Activated CD8-positive, alpha-beta T cell treated with anti-CD3 and anti-CD28 coated beads, Interleukin-2, amount 10 ng/mL, durations not matched to agents 7 days and 5 days (primary cell): ENCODE measurements at regions not wholly inside any gene's neighbourhood (a gene's known extent, or its start where the extent isn't known, plus 50 kb on each side); places are given as distances from the start of the nearest gene placed in this dataset.
"Not testable (repeated sequence)": the region's sequence is repeated elsewhere in the genome, so short reads cannot be mapped to it uniquely, and the experiment has no call there.

Experiments
- ATAC-seq: fragments of 150-1000 bp; cut with Tn5 transposase; one replicate; pipeline ENCODE4 v1.10.0; 2021; ENCODE audit warnings: moderate library complexity
- CTCF ChIA-PET: fragments of 350-600 bp; sonication (Branson Sonifier 250); formaldehyde crosslinking; loops from one replicate; lab custom pipeline; 2021; ENCODE audit warnings: antibody characterized with exemption; lab: Charles Lee
- POLR2A ChIA-PET: fragments of 350-600 bp; sonication (Branson Sonifier 250); formaldehyde crosslinking; loops from one replicate; lab custom pipeline; 2021; ENCODE audit warnings: antibody characterized with exemption; lab: Charles Lee
- DNase-seq: peaks from one replicate; pipeline ENCODE4 v3.0.0-alpha.2; 2020
- H3K27ac Mint-ChIP-seq: one replicate; pipeline ENCODE4 v1.8.0; 2021; ENCODE audit warnings: mild to moderate bottlenecking, mixed read lengths
- H3K27me3 Mint-ChIP-seq: one replicate; pipeline ENCODE4 v1.8.0; 2021; ENCODE audit warnings: low read depth, mixed read lengths
- H3K36me3 Mint-ChIP-seq: one replicate; pipeline ENCODE4 v1.8.0; 2021; ENCODE audit warnings: low read depth, mixed read lengths
- H3K4me1 Mint-ChIP-seq: one replicate; pipeline ENCODE4 v1.8.0; 2021; ENCODE audit warnings: low read depth, mixed read lengths
- H3K4me3 Mint-ChIP-seq: one replicate; pipeline ENCODE4 v1.8.0; 2021; ENCODE audit warnings: mild to moderate bottlenecking, mixed read lengths
- H3K9me3 Mint-ChIP-seq: one replicate; pipeline ENCODE4 v1.8.0; 2022; ENCODE audit warnings: mixed read lengths; ENCODE audit not compliant: insufficient read depth

DNA sequence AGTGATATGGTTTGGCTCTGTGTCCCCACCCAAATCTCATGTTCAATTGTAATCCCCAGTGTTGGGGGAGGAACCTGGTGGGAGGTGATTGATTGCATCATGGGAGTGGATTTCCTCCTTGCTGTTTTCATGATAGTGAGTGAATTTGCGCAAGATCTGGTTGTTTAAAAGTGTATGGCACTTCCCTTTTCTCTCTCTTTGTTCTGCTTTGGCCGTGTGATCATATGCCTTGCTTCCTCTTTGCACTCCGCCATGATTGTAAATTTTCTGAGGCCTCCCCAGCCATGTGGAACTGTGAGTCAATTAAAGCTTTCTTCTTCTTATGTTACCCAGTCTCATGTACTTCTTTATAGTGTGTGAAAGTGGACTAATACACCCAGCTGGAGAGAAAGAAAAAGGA lies 113.0 kb upstream of the AADAT start:
- no peaks in the 10 kb centered on the region for H3K4me1 Mint-ChIP-seq
- ATAC-seq (no peak), DNase-seq (no peak)
- CTCF ChIA-PET = no interaction called here
- H3K36me3 Mint-ChIP-seq = no peaks in the 10 kb centered on the region
- H3K9me3 Mint-ChIP-seq = peaks cover 4% of the 10 kb centered on the region
- H3K4me3 Mint-ChIP-seq = no peak overlapping the region
- POLR2A ChIA-PET = no interaction called here
- no peaks in the 10 kb centered on the region for H3K27me3 Mint-ChIP-seq
- H3K27ac Mint-ChIP-seq = no peak overlapping the region

DNA sequence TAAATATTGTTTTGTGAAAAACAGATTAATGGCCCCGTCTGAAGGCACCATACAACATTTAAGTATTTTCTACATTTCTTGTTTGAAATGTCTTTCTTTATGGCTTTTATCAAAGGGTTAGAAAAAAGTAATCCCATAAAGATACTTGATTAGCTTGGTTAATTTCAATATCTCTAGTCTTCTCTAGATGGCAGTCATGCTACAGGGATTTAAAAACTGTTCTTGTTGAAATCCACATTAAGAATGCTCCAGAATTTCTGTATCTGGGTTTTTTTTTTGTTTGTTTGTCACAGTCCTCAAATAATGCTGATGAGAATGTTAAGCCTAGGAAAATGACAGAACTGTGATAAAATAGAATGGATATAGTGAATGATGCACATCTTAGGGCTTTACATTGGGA lies 109.0 kb upstream of the AADAT start:
- Mint-ChIP-seq H3K27me3 (no peaks in the 10 kb centered on the region), H3K4me1 (no peaks in the 10 kb centered on the region), H3K4me3 (no peak overlapping the region), H3K9me3 (peaks cover 2% of the 10 kb centered on the region), H3K36me3 (no peaks in the 10 kb centered on the region), H3K27ac (no peak overlapping the region)
- POLR2A ChIA-PET = no interaction called here
- CTCF ChIA-PET = no interaction called here
- ATAC-seq (no peak), DNase-seq (no peak)

DNA sequence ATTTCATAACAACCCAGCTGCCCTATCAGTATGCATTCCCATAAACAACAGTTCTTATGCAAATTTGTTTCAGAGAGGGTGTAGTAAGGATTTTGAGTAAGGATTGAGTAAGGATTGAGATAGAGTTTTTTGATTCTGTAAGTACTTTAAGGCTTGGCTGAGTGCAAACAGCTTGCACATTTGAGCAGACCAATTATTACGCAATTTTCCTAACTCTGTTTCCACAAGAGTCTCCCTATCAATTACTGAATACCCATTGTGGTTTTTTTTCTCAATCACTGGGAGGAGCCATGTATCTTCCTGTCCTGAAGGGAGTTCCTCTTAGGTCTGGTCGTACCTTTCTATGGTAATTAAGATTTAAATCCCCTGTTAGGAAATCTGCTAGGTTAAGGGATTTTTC lies 105.0 kb upstream of the AADAT start:
- ATAC-seq, H3K36me3 Mint-ChIP-seq, H3K27me3 Mint-ChIP-seq, POLR2A ChIA-PET, H3K9me3 Mint-ChIP-seq, H3K4me1 Mint-ChIP-seq, H3K4me3 Mint-ChIP-seq, CTCF ChIA-PET, DNase-seq, H3K27ac Mint-ChIP-seq: not testable (repeated sequence)

DNA sequence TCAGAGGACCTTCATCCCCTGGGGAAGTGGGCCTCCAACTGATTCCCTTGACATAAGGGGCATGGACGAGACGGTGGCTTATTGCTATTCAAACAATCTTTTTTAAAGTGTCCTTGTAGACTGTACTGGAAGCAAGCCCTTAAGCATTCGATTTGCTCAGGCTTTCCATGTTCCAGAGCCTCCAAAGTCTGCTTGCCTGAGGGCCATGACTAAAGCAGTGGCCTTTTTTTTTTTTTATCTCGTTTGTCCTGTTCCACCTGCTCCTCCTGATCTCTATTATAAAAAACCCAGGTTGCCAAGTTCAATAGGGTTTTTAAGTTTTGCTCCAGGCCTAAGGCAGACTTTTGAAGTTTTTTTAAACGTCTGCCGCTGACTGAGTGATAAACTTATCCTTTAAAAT lies 103.7 kb upstream of the AADAT start:
- POLR2A ChIA-PET = no interaction called here
- no peak overlapping the region for H3K27ac Mint-ChIP-seq
- no peaks in the 10 kb centered on the region for H3K4me1 Mint-ChIP-seq
- no peak overlapping the region for H3K4me3 Mint-ChIP-seq
- H3K27me3 Mint-ChIP-seq = no peaks in the 10 kb centered on the region
- DNase-seq (no peak), ATAC-seq (no peak)
- CTCF ChIA-PET = no interaction called here
- H3K9me3 Mint-ChIP-seq = no peaks in the 10 kb centered on the region
- no peaks in the 10 kb centered on the region for H3K36me3 Mint-ChIP-seq

DNA sequence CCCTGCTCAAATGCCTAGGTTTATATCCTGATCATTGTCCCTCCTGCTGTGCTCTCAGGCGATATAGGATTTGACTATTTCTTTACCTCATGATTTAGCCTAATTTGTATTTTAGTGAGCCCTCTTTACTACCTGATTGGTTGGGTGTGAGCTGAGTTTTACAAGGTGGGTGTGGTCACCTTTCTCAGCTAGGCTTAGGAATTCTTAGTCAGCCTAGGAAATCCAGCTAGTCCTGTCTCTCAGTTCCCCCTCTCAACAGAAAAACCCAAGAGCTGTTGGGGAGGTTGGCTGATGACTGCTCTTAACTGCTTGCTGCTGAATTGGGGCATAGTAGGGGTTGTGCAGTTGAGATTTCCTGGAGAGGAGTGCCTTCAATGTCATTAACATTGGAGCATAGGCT lies 100.5 kb upstream of the AADAT start:
- no peak for ATAC-seq
- Mint-ChIP-seq H3K27ac (no peak overlapping the region), H3K27me3 (no peaks in the 10 kb centered on the region), H3K36me3 (no peaks in the 10 kb centered on the region), H3K9me3 (no peaks in the 10 kb centered on the region), H3K4me1 (no peaks in the 10 kb centered on the region), H3K4me3 (no peak overlapping the region)
- ChIA-PET CTCF (no interaction called here), POLR2A (no interaction called here)
- DNase-seq = no peak

DNA sequence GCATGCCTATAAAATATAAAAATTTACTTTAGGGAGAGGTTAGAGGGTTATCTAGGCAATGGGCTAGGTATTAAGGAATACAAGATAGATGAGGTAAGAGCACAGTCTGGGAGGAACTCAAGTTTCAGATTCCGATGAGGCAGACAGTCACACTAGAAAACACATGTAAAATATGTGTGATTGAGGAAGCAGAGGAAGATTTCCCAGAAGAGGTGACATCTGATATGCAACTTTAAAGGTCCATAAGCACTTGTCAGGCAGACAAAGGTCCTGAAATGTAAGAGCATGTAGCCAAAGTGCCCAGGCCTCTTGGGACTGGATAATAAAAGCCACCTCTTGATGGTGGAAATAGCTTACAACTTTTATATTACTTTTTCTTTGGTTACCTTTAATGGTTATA lies 81.1 kb upstream of the AADAT start:
- DNase-seq (no peak), ATAC-seq (no peak)
- Mint-ChIP-seq H3K4me1 (no peaks in the 10 kb centered on the region), H3K9me3 (no peaks in the 10 kb centered on the region), H3K36me3 (no peaks in the 10 kb centered on the region), H3K27ac (no peak overlapping the region), H3K27me3 (no peaks in the 10 kb centered on the region), H3K4me3 (no peak overlapping the region)
- POLR2A ChIA-PET = no interaction called here
- CTCF ChIA-PET = no interaction called here

DNA sequence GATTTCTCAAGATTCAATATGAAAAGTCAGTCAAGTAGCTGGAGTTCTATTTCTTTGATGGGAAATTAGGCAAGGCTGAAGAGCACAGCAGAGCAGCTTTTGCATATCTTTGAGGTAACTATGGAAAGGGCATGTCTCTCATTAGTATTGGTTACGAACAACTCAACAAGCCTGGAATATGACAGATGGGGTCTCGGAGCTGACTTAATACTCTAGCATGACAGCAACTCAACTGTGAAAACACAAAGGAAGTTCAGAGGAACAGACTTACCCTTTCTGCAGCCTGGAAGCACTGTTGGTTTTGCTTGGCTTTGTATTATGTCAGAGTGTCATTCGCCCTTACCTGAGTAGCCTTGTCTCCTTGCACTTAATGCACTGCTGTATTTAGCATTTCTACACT lies 79.9 kb upstream of the AADAT start:
- DNase-seq (no peak), ATAC-seq (no peak)
- ChIA-PET POLR2A (no interaction called here), CTCF (no interaction called here)
- Mint-ChIP-seq H3K27ac (no peak overlapping the region), H3K36me3 (no peaks in the 10 kb centered on the region), H3K9me3 (no peaks in the 10 kb centered on the region), H3K4me3 (no peak overlapping the region), H3K27me3 (no peaks in the 10 kb centered on the region), H3K4me1 (no peaks in the 10 kb centered on the region)

DNA sequence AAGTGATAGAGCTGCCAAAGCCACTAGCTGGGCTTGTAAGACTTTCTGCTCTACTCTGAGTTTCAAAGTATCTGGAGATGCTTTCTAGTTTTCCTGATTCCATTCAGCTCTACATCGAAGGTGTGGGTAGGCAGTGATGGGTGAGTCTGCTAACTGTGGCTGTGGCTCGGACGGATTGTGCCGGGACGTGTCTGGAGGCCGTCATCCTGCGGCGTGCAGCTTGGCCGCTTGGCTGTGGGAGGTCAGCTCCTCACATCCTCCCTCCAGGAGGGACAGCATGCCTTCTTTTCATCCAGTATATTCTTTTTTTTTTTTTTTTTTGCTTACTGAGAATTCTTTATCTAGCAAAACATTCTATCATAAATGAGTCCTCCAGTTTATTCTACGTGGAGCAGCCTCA lies 77.9 kb upstream of the AADAT start:
- ATAC-seq (no peak), DNase-seq (no peak)
- ChIA-PET CTCF (no interaction called here), POLR2A (no interaction called here)
- Mint-ChIP-seq H3K27me3 (no peaks in the 10 kb centered on the region), H3K4me1 (no peaks in the 10 kb centered on the region), H3K36me3 (no peaks in the 10 kb centered on the region), H3K4me3 (no peak overlapping the region), H3K9me3 (no peaks in the 10 kb centered on the region), H3K27ac (no peak overlapping the region)

DNA sequence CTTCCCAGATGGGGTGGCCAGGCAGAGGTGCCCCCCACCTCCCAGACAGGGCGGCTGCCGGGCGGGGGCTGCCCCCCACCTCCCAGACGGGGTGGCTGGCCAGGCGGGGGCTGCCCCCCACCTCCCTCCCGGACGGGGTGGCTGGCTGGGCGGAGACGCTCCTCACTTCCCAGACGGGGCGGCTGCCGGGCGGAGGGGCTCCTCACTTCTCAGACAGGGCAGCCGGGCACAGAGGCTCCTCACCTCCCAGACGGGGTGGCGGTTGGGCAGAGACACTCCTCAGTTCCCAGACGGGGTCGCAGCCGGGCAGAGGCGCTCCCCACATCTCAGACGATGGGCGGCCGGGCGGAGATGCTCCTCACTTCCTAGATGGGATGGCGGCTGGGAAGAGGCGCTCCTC lies 76.4 kb upstream of the AADAT start:
- CTCF ChIA-PET, ATAC-seq, H3K27ac Mint-ChIP-seq, DNase-seq, H3K4me1 Mint-ChIP-seq, POLR2A ChIA-PET, H3K27me3 Mint-ChIP-seq, H3K4me3 Mint-ChIP-seq, H3K9me3 Mint-ChIP-seq, H3K36me3 Mint-ChIP-seq: not testable (repeated sequence)

DNA sequence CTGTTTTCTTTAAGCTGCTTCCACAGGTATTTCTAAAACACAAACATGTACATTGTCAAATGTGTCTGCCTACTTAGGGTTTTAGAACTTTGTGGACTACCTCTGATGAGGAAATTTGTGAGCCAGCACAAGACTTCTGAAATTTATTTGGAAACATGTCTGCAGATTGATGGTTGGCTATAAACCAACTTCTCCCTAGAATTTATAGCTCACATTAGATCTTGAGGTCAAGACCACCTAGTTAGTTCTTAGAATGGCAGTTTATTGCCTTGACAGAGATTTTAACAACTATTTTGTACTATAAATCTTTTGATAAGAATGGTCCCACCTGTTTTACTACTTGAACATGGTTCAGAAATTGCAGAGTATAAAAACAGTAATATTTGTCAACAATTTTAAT lies 72.7 kb upstream of the AADAT start:
- Mint-ChIP-seq H3K36me3 (no peaks in the 10 kb centered on the region), H3K27ac (no peak overlapping the region), H3K27me3 (no peaks in the 10 kb centered on the region), H3K4me1 (no peaks in the 10 kb centered on the region), H3K9me3 (no peaks in the 10 kb centered on the region), H3K4me3 (no peak overlapping the region)
- ChIA-PET CTCF (no interaction called here), POLR2A (no interaction called here)
- ATAC-seq (no peak), DNase-seq (no peak)

DNA sequence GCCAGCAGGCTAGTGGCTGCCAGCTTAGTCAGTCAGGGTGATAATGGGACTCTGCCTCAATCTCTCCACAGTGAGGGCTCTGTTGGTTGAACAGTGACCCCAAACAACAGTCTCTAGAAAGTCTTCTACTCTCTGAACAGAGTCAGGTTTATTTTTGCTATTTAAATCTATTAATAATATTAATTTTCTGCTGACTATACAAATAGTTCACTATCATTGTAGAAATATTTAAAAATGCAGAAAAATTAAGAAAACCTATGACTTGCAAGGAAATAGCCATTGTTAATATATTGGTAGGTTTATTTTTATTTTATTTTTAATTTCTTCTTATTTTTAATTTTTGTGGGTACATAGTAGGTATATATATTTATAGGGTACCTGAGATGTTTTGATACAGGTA lies 67.9 kb upstream of the AADAT start:
- H3K36me3 Mint-ChIP-seq = no peaks in the 10 kb centered on the region
- no peak for ATAC-seq
- no peak overlapping the region for H3K27ac Mint-ChIP-seq

DNA sequence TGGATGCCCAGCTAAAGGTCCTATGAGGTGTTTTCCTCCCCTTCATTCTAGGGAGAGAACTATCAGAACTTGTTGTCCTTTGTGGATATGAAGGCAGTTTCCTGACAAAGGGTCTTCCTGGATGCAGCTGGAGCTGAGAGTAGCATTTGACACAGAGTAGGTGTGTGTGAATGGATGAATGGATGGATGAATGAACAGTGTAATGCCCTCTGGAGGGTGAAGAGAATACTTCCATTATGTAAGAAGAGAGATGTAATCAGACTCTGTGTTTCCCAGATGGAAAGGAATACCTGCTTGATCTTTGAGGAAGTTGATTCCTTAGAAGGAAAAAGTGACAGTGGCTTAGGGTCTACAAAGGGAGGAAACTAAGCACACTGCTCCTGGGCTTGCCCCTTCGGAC lies 55.4 kb upstream of the AADAT start:
- no peak overlapping the region for H3K27ac Mint-ChIP-seq
- no peak for ATAC-seq
- no peak for DNase-seq
- H3K4me1 Mint-ChIP-seq = no peaks in the 10 kb centered on the region
- ChIA-PET POLR2A (no interaction called here), CTCF (no interaction called here)
- peaks cover 3% of the 10 kb centered on the region for H3K27me3 Mint-ChIP-seq
- no peak overlapping the region for H3K4me3 Mint-ChIP-seq
- H3K36me3 Mint-ChIP-seq = no peaks in the 10 kb centered on the region
- H3K9me3 Mint-ChIP-seq = no peaks in the 10 kb centered on the region

More for the DNA sequence above, 67.9 kb upstream of the AADAT start:
- no peak overlapping the region for H3K4me3 Mint-ChIP-seq
- no peaks in the 10 kb centered on the region for H3K27me3 Mint-ChIP-seq
- ChIA-PET POLR2A (no interaction called here), CTCF (no interaction called here)
- DNase-seq = no peak
- no peaks in the 10 kb centered on the region for H3K4me1 Mint-ChIP-seq
- no peaks in the 10 kb centered on the region for H3K9me3 Mint-ChIP-seq

DNA sequence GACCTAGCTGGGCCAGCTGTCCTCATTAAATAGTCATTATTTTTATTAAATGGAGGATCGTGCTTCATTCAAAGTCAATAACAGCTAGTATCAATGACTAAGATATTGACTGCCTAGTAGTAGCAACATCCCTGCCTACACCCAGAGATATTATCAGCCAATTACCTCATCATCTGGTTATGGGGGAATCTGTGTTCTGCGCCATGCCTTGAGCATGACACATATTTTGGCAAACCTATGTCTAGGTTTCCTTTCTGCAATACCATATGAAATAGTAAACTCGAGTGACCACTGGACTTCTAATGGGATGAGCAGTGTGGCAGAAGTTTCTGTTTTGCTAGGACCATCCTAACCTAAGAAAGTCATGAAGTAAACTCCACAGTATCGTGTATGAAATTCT lies 50.0 kb upstream of the AADAT start:
- ATAC-seq (no peak), DNase-seq (no peak)
- Mint-ChIP-seq H3K4me1 (peaks cover 3% of the 10 kb centered on the region), H3K36me3 (no peaks in the 10 kb centered on the region), H3K4me3 (no peak overlapping the region), H3K9me3 (no peaks in the 10 kb centered on the region), H3K27ac (no peak overlapping the region), H3K27me3 (no peaks in the 10 kb centered on the region)
- ChIA-PET CTCF (no interaction called here), POLR2A (no interaction called here)
